ENCODE measurements at regions not wholly inside any gene's neighbourhood (a gene's known extent, or its start where the extent isn't known, plus 50 kb on each side); places are given as distances from the start of the nearest gene placed in this dataset.

- DNase-seq (ENCODE audit: low spot score) = no peak
Observed at GRCh38 chr15:29320420-29320819, 50.8 kb upstream of the NSMCE3 start.

DNA sequence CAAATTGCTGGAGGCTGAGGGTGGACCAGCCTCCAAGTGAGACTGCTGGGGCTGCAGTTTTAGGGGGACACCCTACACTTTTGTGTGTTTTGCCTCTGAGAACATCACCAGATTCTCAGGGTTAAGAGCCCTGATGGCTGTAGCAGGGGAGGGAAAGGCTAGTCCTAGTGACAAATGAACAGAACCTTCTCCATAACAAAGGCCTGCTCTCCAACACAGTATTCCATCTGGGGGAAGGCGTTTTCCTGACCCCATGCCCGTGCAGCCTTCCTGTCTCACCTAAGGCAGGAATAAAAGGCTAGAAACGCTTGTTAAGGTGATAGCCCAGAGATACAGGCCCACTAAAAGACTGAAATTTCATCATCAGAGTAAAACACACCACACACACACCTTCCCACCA is 50.2 kb upstream of the NSMCE3 start:
- no peak for DNase-seq (ENCODE audit: low spot score)

All from putamen (tissue), 1 donor.